ENCODE measurements at regions not wholly inside any gene's neighbourhood (a gene's known extent, or its start where the extent isn't known, plus 50 kb on each side); places are given as distances from the start of the nearest gene placed in this dataset.

GRCh38 chr4:30314001-30314400 is 406.2 kb upstream of the PCDH7 start:
- no peak for TF ChIP-seq CTCF (conservative IDR thresholded peaks at IDR 0.05; ENCODE audit: low read depth, low read length)
- H2AFZ ChIP-seq (ENCODE audit: low read depth), result no peak overlapping the region
- no peak overlapping the region for H3K4me2 ChIP-seq
- H4K20me1 ChIP-seq (ENCODE audit: insufficient read depth), result no peaks in the 10 kb centered on the region
- no peaks in the 10 kb centered on the region for H3K4me1 ChIP-seq (ENCODE audit: low read depth, poor library complexity, severe bottlenecking)
- H3K79me2 ChIP-seq (ENCODE audit: insufficient read depth, low read depth), result no peaks in the 10 kb centered on the region
- H3K27me3 ChIP-seq (ENCODE audit: insufficient read depth, low read depth), result no peaks in the 10 kb centered on the region
- no peak overlapping the region for H3K27ac ChIP-seq
- no peak overlapping the region for H3K9ac ChIP-seq
- no peak overlapping the region for H3K4me3 ChIP-seq (IDR thresholded peaks at IDR 0.05; ENCODE audit: insufficient read depth, low read depth, low read length)
- no peaks in the 10 kb centered on the region for H3K36me3 ChIP-seq (ENCODE audit: insufficient read depth)

- H3K27me3 ChIP-seq (ENCODE audit: insufficient read depth, low read depth), result no peaks in the 10 kb centered on the region
- TF ChIP-seq CTCF (conservative IDR thresholded peaks at IDR 0.05; ENCODE audit: low read depth, low read length), result no peak
- H3K4me3 ChIP-seq (IDR thresholded peaks at IDR 0.05; ENCODE audit: insufficient read depth, low read depth, low read length), result no peak overlapping the region
- no peak overlapping the region for H3K4me2 ChIP-seq
- H3K27ac ChIP-seq, result no peak overlapping the region
- no peak overlapping the region for H2AFZ ChIP-seq (ENCODE audit: low read depth)
- H3K79me2 ChIP-seq (ENCODE audit: insufficient read depth, low read depth), result no peaks in the 10 kb centered on the region
- H3K4me1 ChIP-seq (ENCODE audit: low read depth, poor library complexity, severe bottlenecking), result no peaks in the 10 kb centered on the region
- no peaks in the 10 kb centered on the region for H3K36me3 ChIP-seq (ENCODE audit: insufficient read depth)
- H4K20me1 ChIP-seq (ENCODE audit: insufficient read depth), result no peaks in the 10 kb centered on the region
- H3K9ac ChIP-seq, result no peak overlapping the region
Observed at GRCh38 chr4:30330894-30331652, 389.1 kb upstream of the PCDH7 start.

GRCh38 chr4:30341731-30342130 is 378.4 kb upstream of the PCDH7 start:
- H3K4me1 ChIP-seq (ENCODE audit: low read depth, poor library complexity, severe bottlenecking), result no peaks in the 10 kb centered on the region
- H2AFZ ChIP-seq (ENCODE audit: low read depth), result no peak overlapping the region
- no peaks in the 10 kb centered on the region for H3K79me2 ChIP-seq (ENCODE audit: insufficient read depth, low read depth)
- no peak overlapping the region for H3K4me2 ChIP-seq
- no peak for TF ChIP-seq CTCF (conservative IDR thresholded peaks at IDR 0.05; ENCODE audit: low read depth, low read length)
- H3K9ac ChIP-seq, result no peak overlapping the region
- H3K27ac ChIP-seq, result no peak overlapping the region
- H3K27me3 ChIP-seq (ENCODE audit: insufficient read depth, low read depth), result no peaks in the 10 kb centered on the region
- H4K20me1 ChIP-seq (ENCODE audit: insufficient read depth), result no peaks in the 10 kb centered on the region
- H3K36me3 ChIP-seq (ENCODE audit: insufficient read depth), result no peaks in the 10 kb centered on the region
- no peak overlapping the region for H3K4me3 ChIP-seq (IDR thresholded peaks at IDR 0.05; ENCODE audit: insufficient read depth, low read depth, low read length)

DNA sequence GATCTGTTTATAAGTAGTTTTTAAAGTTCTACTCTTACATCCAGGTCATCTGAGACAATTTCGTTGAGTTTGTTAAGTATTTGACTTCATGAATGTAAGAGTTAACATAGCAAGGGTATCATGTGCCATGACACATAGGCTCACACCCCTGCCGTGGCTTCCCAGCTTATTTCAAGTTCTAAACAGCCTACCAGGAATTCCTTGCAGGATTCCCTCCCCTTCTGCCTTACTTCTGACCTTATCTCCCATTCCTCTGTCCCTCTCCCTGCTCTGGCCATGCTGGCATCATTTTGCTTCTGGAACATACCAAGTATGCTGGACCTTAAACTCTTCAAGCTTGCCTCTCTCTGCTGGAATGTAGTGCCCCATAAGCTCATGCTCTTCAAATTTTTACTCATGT is 369.9 kb upstream of the PCDH7 start:
- H3K27me3 ChIP-seq (ENCODE audit: insufficient read depth, low read depth), result no peaks in the 10 kb centered on the region
- H3K4me3 ChIP-seq (IDR thresholded peaks at IDR 0.05; ENCODE audit: insufficient read depth, low read depth, low read length), result no peak overlapping the region
- no peak overlapping the region for H2AFZ ChIP-seq (ENCODE audit: low read depth)
- no peaks in the 10 kb centered on the region for H3K4me1 ChIP-seq (ENCODE audit: low read depth, poor library complexity, severe bottlenecking)
- H3K4me2 ChIP-seq, result no peak overlapping the region
- no peak for TF ChIP-seq CTCF (conservative IDR thresholded peaks at IDR 0.05; ENCODE audit: low read depth, low read length)
- H3K9ac ChIP-seq, result no peak overlapping the region
- no peak overlapping the region for H3K27ac ChIP-seq
- no peaks in the 10 kb centered on the region for H3K36me3 ChIP-seq (ENCODE audit: insufficient read depth)
- no peaks in the 10 kb centered on the region for H4K20me1 ChIP-seq (ENCODE audit: insufficient read depth)
- H3K79me2 ChIP-seq (ENCODE audit: insufficient read depth, low read depth), result no peaks in the 10 kb centered on the region

Measured in KMS-11 (cell line).